BLaER1 (cell line): ENCODE measurements at regions not wholly inside any gene's neighbourhood (a gene's known extent, or its start where the extent isn't known, plus 50 kb on each side); places are given as distances from the start of the nearest gene placed in this dataset.
"Not testable (repeated sequence)": the region's sequence is repeated elsewhere in the genome, so short reads cannot be mapped to it uniquely, and the experiment has no call there.

ENCODE experiments used
- H3K27ac ChIP-seq: shearing (Covaris generic); formaldehyde crosslinking; 2 replicates; pipeline ENCODE4 v1.8.1; 2022
- H3K27me3 ChIP-seq: shearing (Covaris generic); formaldehyde crosslinking; 2 replicates; pipeline ENCODE4 v1.8.1; 2022
- H3K36me3 ChIP-seq: shearing (Covaris generic); formaldehyde crosslinking; 2 replicates; pipeline ENCODE4 v1.8.1; 2022
- H3K4me1 ChIP-seq: shearing (Covaris generic); formaldehyde crosslinking; 2 replicates; pipeline ENCODE4 v1.8.1; 2022
- H3K4me2 ChIP-seq: shearing (Covaris generic); formaldehyde crosslinking; 2 replicates; pipeline ENCODE4 v1.8.1; 2022
- H3K4me3 ChIP-seq: shearing (Covaris generic); formaldehyde crosslinking; 2 replicates; pipeline ENCODE4 v1.8.1; 2022
- H3K9ac ChIP-seq: shearing (Covaris generic); formaldehyde crosslinking; 2 replicates; pipeline ENCODE4 v1.8.1; 2022
- H3K9me3 ChIP-seq: shearing (Covaris generic); formaldehyde crosslinking; 2 replicates; pipeline ENCODE4 v1.8.1; 2022
- H4K20me1 ChIP-seq: shearing (Covaris generic); formaldehyde crosslinking; 2 replicates; pipeline ENCODE4 v1.8.1; 2022
- Cebpa-rat ChIP-seq: shearing (Covaris generic); IDR thresholded peaks from 2 replicates; pipeline ENCODE4 v1.8.1; 2022

- no peak overlapping the region for H3K27ac ChIP-seq
- no peak overlapping the region for H3K4me3 ChIP-seq
- H3K9ac ChIP-seq, result no peak overlapping the region
Observed at GRCh38 chr14:34059037-34059924, 108.4 kb upstream of the EGLN3 start.

GRCh38 chr14:34058510-34058909 is 107.6 kb upstream of the EGLN3 start:
- TF ChIP-seq Cebpa-rat, result no peak
- H4K20me1 ChIP-seq, result no peaks in the 10 kb centered on the region
- no peak overlapping the region for H3K9ac ChIP-seq
- 0 out of 2 replicates have a peak, but pooled peaks cover 5% of the 10 kb centered on the region for H3K4me1 ChIP-seq
- no peaks in the 10 kb centered on the region for H3K27me3 ChIP-seq
- no peak overlapping the region for H3K27ac ChIP-seq
- H3K4me3 ChIP-seq, result no peak overlapping the region
- H3K4me2 ChIP-seq, result no peak overlapping the region
- H3K36me3 ChIP-seq, result no peaks in the 10 kb centered on the region
- H3K9me3 ChIP-seq, result peaks cover 14% of the 10 kb centered on the region

More at GRCh38 chr14:34059037-34059924, 108.4 kb upstream of the EGLN3 start:
- Histone ChIP-seq H3K4me1 (0 out of 2 replicates have a peak, but pooled peaks cover 5% of the 10 kb centered on the region), H3K36me3 (no peaks in the 10 kb centered on the region), H3K27me3 (no peaks in the 10 kb centered on the region), H3K4me2 (no peak overlapping the region), H4K20me1 (no peaks in the 10 kb centered on the region), H3K9me3 (peaks cover 14% of the 10 kb centered on the region)
- TF ChIP-seq Cebpa-rat, result no peak

GRCh38 chr14:34056046-34056445 is 105.2 kb upstream of the EGLN3 start:
- H3K9ac ChIP-seq, result no peak overlapping the region
- peaks cover 14% of the 10 kb centered on the region for H3K9me3 ChIP-seq
- peaks cover 15% of the 10 kb centered on the region for H3K4me1 ChIP-seq
- no peaks in the 10 kb centered on the region for H3K27me3 ChIP-seq
- no peaks in the 10 kb centered on the region for H3K36me3 ChIP-seq
- no peak for TF ChIP-seq Cebpa-rat
- H3K4me2 ChIP-seq, result no peak overlapping the region
- H4K20me1 ChIP-seq, result no peaks in the 10 kb centered on the region
- H3K4me3 ChIP-seq, result no peak overlapping the region
- no peak overlapping the region for H3K27ac ChIP-seq

- Histone ChIP-seq H3K4me1 (peaks cover 18% of the 10 kb centered on the region), H4K20me1 (no peaks in the 10 kb centered on the region), H3K4me2 (no peak overlapping the region), H3K27me3 (no peaks in the 10 kb centered on the region), H3K4me3 (no peak overlapping the region), H3K36me3 (no peaks in the 10 kb centered on the region), H3K9ac (no peak overlapping the region), H3K9me3 (peaks cover 9% of the 10 kb centered on the region), H3K27ac (no peak overlapping the region)
- no peak for TF ChIP-seq Cebpa-rat
Observed at GRCh38 chr14:34055157-34055950, 104.5 kb upstream of the EGLN3 start.

- no peaks in the 10 kb centered on the region for H3K27me3 ChIP-seq
- H3K4me1 ChIP-seq, result peaks cover 34% of the 10 kb centered on the region
- H3K27ac ChIP-seq, result no peak overlapping the region
Observed at GRCh38 chr14:34053666-34054065, 102.8 kb upstream of the EGLN3 start.

DNA sequence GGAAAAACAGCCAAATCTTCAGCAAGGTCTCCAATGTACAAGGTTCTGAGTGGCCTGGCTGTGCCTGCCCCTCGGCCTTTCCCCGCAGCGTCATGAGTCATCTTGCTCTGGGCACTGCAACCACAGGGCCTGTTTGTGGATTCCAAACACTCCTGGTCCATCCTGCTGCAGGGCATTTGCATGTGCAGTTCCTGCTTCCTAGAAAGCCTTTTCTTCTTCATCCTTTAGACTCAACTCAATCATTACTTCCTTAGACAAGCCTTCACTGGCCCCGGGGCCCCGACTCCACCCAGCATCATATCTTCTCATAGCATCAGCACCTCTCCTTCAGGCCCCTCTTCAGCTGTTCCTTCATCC is 101.8 kb upstream of the EGLN3 start:
- no peak for TF ChIP-seq Cebpa-rat
- H3K36me3 ChIP-seq, result no peaks in the 10 kb centered on the region
- no peaks in the 10 kb centered on the region for H3K27me3 ChIP-seq
- no peak overlapping the region for H3K9ac ChIP-seq
- no peaks in the 10 kb centered on the region for H4K20me1 ChIP-seq
- peak overlapping the region; percentile 55 for H3K4me2 ChIP-seq
- peaks cover 34% of the 10 kb centered on the region for H3K4me1 ChIP-seq
- no peak overlapping the region for H3K4me3 ChIP-seq
- H3K27ac ChIP-seq, result no peak overlapping the region
- no peaks in the 10 kb centered on the region for H3K9me3 ChIP-seq

More at GRCh38 chr14:34053666-34054065, 102.8 kb upstream of the EGLN3 start:
- Histone ChIP-seq H4K20me1 (no peaks in the 10 kb centered on the region), H3K36me3 (no peaks in the 10 kb centered on the region), H3K9me3 (no peaks in the 10 kb centered on the region), H3K4me3 (no peak overlapping the region), H3K4me2 (no peak overlapping the region), H3K9ac (no peak overlapping the region)
- TF ChIP-seq Cebpa-rat, result no peak

- H3K4me2 ChIP-seq, result peak overlapping the region; percentile 55
- H3K27me3 ChIP-seq, result no peaks in the 10 kb centered on the region
- no peak overlapping the region for H3K4me3 ChIP-seq
- H3K9me3 ChIP-seq, result no peaks in the 10 kb centered on the region
- TF ChIP-seq Cebpa-rat, result no peak
- peaks cover 34% of the 10 kb centered on the region for H3K4me1 ChIP-seq
- H3K36me3 ChIP-seq, result no peaks in the 10 kb centered on the region
- no peaks in the 10 kb centered on the region for H4K20me1 ChIP-seq
- no peak overlapping the region for H3K27ac ChIP-seq
- H3K9ac ChIP-seq, result no peak overlapping the region
Observed at GRCh38 chr14:34051966-34052657, 101.2 kb upstream of the EGLN3 start.

- Histone ChIP-seq H3K9me3 (no peaks in the 10 kb centered on the region), H3K4me2 (peak overlapping the region; percentile 74), H4K20me1 (no peaks in the 10 kb centered on the region)
Observed at GRCh38 chr14:34050606-34051005, 99.7 kb upstream of the EGLN3 start.

DNA sequence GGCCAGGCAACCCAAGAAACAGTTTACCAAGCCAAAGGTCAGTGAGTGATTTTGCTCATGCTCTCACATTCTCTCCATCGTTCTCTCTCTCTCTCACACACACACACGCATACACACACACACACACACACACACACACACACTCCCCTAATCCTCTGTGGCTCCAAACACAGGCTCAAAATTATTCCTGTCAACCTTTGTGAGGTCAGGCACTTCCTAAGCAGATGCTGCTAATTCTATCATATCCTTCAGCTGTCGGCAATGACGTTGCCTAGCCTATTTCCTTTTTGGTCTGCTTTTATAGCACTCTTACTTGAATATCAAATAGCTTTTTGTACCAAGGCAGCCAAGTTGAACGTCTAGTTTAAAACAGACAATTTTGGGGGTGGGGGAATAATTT is 98.9 kb upstream of the EGLN3 start:
- no peak overlapping the region for H3K9ac ChIP-seq
- no peaks in the 10 kb centered on the region for H3K9me3 ChIP-seq
- no peak overlapping the region for H3K4me3 ChIP-seq
- no peak overlapping the region for H3K27ac ChIP-seq
- TF ChIP-seq Cebpa-rat, result no peak
- peaks cover 34% of the 10 kb centered on the region for H3K4me1 ChIP-seq
- H3K4me2 ChIP-seq, result peak overlapping the region; percentile 74
- no peaks in the 10 kb centered on the region for H3K27me3 ChIP-seq
- H3K36me3 ChIP-seq, result no peaks in the 10 kb centered on the region
- H4K20me1 ChIP-seq, result no peaks in the 10 kb centered on the region

More at GRCh38 chr14:34050606-34051005, 99.7 kb upstream of the EGLN3 start:
- no peaks in the 10 kb centered on the region for H3K36me3 ChIP-seq
- H3K27me3 ChIP-seq, result no peaks in the 10 kb centered on the region
- no peak overlapping the region for H3K9ac ChIP-seq
- no peak overlapping the region for H3K4me3 ChIP-seq
- H3K4me1 ChIP-seq, result peaks cover 34% of the 10 kb centered on the region
- TF ChIP-seq Cebpa-rat, result no peak
- H3K27ac ChIP-seq, result no peak overlapping the region

DNA sequence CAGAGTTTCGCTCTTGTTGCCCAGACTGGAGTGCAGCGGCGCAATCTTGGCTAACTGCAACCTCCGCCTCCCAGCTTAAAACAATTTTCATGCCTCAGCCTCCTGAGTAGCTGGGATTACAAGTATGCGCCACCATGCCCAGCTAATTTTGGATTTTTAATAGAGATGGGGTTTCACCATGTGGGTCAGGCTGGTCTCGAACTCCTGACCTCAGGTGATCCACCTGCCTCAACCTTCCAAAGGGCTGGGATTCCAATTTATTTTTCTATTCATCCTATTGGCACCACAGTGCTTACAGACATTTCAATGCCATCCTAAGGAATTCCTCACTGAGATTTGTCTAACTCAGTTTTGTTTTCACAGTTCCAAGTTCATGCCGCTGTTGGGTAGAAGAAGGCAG is 98.3 kb upstream of the EGLN3 start:
- H3K27ac ChIP-seq, H3K36me3 ChIP-seq, H3K4me3 ChIP-seq, H3K27me3 ChIP-seq, H3K9me3 ChIP-seq, H4K20me1 ChIP-seq, H3K9ac ChIP-seq: not testable (repeated sequence)
- Histone ChIP-seq H3K4me1 (peaks cover 34% of the 10 kb centered on the region), H3K4me2 (peak overlapping the region; percentile 74)
